Breast epithelium (tissue), 3 donors: ENCODE measurements at regions not wholly inside any gene's neighbourhood (a gene's known extent, or its start where the extent isn't known, plus 50 kb on each side); places are given as distances from the start of the nearest gene placed in this dataset.

Experiments
- CTCF ChIP-seq, 3 donors: fragments of 450-650 bp; IDR thresholded peaks; one replicate each; pipeline ENCODE4 v1.5.1; 2016 to 2017; ENCODE audit warnings: antibody characterized with exemption in 3 of 3, mild to moderate bottlenecking in 3 of 3, moderate library complexity in 3 of 3
- POLR2A ChIP-seq: fragments of 450-650 bp; IDR thresholded peaks from one replicate; pipeline ENCODE4 v1.6.1; 2016; ENCODE audit warnings: antibody characterized with exemption, mild to moderate bottlenecking, moderate library complexity

- TF ChIP-seq POLR2A (no peak), CTCF (IDR thresholded peaks at IDR 0.05) (no peak)
These were observed 145.6 kb upstream of the TNR start for GRCh38 chr1:175888996-175889395.
